NB4 (cell line): ENCODE measurements at regions not wholly inside any gene's neighbourhood (a gene's known extent, or its start where the extent isn't known, plus 50 kb on each side); places are given as distances from the start of the nearest gene placed in this dataset.
"Not testable (repeated sequence)": the region's sequence is repeated elsewhere in the genome, so short reads cannot be mapped to it uniquely, and the experiment has no call there.

Experiments
- DNase-seq: peaks from one replicate; pipeline ENCODE4 v3.0.0; 2010; ENCODE audit warnings: low read depth
- H3K4me3 ChIP-seq: one replicate; pipeline ENCODE4 v1.5.1; 2011; ENCODE audit warnings: mild to moderate bottlenecking, low read depth, low read length, moderate library complexity
- MYC ChIP-seq: IDR thresholded peaks from 2 replicates; pipeline ENCODE4 v1.6.1; 2011; ENCODE audit warnings: low read depth, low read length
- POLR2A ChIP-seq: IDR thresholded peaks from 2 replicates; pipeline ENCODE4 v1.6.1; 2011; ENCODE audit warnings: mild to moderate bottlenecking; ENCODE audit not compliant: insufficient read length; ENCODE audit errors: extremely low read depth
- TF ChIP-seq, protein P1 (sequence below): IDR thresholded peaks from one replicate; pipeline ENCODE4 v1.5.1; 2012; ENCODE audit warnings: low read depth, low read length
- TF ChIP-seq, protein P2 (sequence below): IDR thresholded peaks from 2 replicates; pipeline ENCODE4 v1.6.1; 2011; ENCODE audit warnings: low read depth, low read length

GRCh38 chr1:199574950-199575349 lies 452.6 kb upstream of the NR5A2 start:
- H3K4me3 ChIP-seq: no peak overlapping the region
- TF ChIP-seq MYC (no peak), POLR2A (no peak)
- TF ChIP-seq, protein P1, sequence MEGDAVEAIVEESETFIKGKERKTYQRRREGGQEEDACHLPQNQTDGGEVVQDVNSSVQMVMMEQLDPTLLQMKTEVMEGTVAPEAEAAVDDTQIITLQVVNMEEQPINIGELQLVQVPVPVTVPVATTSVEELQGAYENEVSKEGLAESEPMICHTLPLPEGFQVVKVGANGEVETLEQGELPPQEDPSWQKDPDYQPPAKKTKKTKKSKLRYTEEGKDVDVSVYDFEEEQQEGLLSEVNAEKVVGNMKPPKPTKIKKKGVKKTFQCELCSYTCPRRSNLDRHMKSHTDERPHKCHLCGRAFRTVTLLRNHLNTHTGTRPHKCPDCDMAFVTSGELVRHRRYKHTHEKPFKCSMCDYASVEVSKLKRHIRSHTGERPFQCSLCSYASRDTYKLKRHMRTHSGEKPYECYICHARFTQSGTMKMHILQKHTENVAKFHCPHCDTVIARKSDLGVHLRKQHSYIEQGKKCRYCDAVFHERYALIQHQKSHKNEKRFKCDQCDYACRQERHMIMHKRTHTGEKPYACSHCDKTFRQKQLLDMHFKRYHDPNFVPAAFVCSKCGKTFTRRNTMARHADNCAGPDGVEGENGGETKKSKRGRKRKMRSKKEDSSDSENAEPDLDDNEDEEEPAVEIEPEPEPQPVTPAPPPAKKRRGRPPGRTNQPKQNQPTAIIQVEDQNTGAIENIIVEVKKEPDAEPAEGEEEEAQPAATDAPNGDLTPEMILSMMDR: no peak
- TF ChIP-seq, protein P2, sequence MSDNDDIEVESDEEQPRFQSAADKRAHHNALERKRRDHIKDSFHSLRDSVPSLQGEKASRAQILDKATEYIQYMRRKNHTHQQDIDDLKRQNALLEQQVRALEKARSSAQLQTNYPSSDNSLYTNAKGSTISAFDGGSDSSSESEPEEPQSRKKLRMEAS: no peak
- DNase-seq: peak; percentile 16

DNA sequence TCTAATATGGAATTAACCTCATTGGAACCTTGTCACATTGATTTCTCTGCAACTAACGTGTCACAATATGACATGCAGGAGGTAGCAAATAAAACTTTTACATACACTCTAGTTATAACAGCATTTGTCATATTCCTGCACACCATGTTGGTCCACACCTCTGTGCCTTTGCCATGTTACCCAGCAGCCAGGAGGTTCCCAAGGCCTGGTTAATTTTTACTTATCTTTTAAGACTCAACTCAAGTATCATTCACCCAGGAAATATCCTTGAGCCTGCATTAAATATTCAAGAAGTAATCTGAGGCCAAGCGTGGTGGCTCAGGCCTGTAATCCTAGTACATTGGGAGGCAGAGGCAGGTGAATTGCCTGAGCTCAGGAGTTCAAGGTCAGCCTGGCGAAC lies 447.2 kb upstream of the NR5A2 start:
- TF ChIP-seq, protein P2: no peak
- no peak for TF ChIP-seq MYC
- no peak for TF ChIP-seq POLR2A
- TF ChIP-seq, protein P1: no peak
- no peak overlapping the region for H3K4me3 ChIP-seq
- no peak for DNase-seq

- no peak overlapping the region for H3K4me3 ChIP-seq
- TF ChIP-seq, protein P1: no peak
- TF ChIP-seq, protein P2: no peak
- TF ChIP-seq POLR2A (no peak), MYC (no peak)
- DNase-seq: peak; percentile 4
Observed at GRCh38 chr1:199585392-199585791, 442.1 kb upstream of the NR5A2 start.

DNA sequence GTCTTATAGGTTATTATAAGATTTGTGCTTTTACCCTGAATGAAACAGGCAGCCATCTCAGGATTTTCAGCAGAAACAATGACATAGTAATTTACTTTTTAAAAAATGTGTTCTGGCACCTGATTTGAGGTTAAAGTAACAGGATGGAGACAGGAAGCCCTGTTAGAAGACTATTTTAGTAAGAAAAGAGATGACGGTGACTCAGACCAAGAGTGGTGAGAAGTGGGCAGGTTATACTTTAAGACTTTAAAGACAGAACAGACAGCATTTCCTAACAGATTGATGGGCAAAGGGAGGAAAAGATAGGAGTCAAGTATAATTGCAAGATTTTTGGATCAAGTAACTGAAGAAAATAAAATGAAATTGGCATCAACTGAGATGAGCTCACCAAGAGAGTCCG lies 436.8 kb upstream of the NR5A2 start:
- no peak for TF ChIP-seq MYC
- TF ChIP-seq, protein P1: no peak
- TF ChIP-seq, protein P2: no peak
- no peak for TF ChIP-seq POLR2A
- no peak for DNase-seq
- no peak overlapping the region for H3K4me3 ChIP-seq

GRCh38 chr1:199591468-199591867 lies 436.0 kb upstream of the NR5A2 start:
- H3K4me3 ChIP-seq: no peak overlapping the region
- TF ChIP-seq MYC: no peak
- TF ChIP-seq POLR2A: no peak
- TF ChIP-seq, protein P2: no peak
- TF ChIP-seq, protein P1: no peak
- no peak for DNase-seq

DNA sequence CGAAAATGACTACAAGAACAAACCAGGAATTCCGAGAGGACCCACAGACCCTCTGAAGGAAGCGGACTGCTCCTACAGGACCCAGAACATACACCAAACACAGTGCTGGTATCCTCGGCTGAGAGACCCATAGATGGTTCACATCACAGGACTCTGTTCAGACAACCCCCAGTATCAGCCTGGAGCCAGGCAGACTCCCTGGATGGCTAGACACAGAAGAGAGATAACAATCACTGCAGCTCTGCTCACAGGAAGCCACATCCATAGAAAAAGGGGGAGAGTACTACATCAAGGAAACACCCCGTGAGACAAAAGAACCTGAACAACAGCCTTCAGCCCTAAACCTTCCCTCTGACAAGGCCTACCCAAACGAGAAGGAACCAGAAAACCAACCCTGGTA lies 434.0 kb upstream of the NR5A2 start:
- no peak for DNase-seq
- TF ChIP-seq MYC (no peak), POLR2A (no peak)
- TF ChIP-seq, protein P1: no peak
- TF ChIP-seq, protein P2: no peak
- no peak overlapping the region for H3K4me3 ChIP-seq

GRCh38 chr1:199596448-199596847 lies 431.1 kb upstream of the NR5A2 start:
- not testable (repeated sequence) for DNase-seq, H3K4me3 ChIP-seq
